PC-9 (cell line): ENCODE measurements at regions not wholly inside any gene's neighbourhood (a gene's known extent, or its start where the extent isn't known, plus 50 kb on each side); places are given as distances from the start of the nearest gene placed in this dataset.

Experiments used
- BruUV-seq: library from RNA; stranded (reverse); fragments of 400-500 nt; replicated peaks from 2 replicates; lab custom pipeline; 2021; lab: Mats Ljungman, UMichigan
- CTCF ChIA-PET: fragments of 300-600 bp; sonication (Branson Sonifier 250); formaldehyde crosslinking; loops from one replicate; lab custom pipeline; 2022; ENCODE audit warnings: antibody characterized with exemption; lab: Charles Lee
- POLR2A ChIA-PET: fragments of 300-600 bp; sonication (Branson Sonifier 250); formaldehyde crosslinking; loops from one replicate; lab custom pipeline; 2022; ENCODE audit warnings: antibody characterized with exemption; ENCODE audit not compliant: unreplicated experiment; lab: Charles Lee
- DNase-seq, 2 experiments: peaks; one replicate each; pipeline versions ENCODE4 v3.0.0 to v3.0.0-alpha.2; 2015 to 2022; ENCODE audit warnings: mixed read lengths in 1 of 2
- H2AFZ ChIP-seq: fragments of 200-600 bp; sonication (generic); 2 replicates; pipeline ENCODE4 v1.8.1; 2017; ENCODE audit warnings: antibody characterized with exemption
- H3F3A ChIP-seq: fragments of 200-600 bp; sonication (generic); 2 replicates; pipeline ENCODE4 v1.8.1; 2017; ENCODE audit warnings: antibody characterized with exemption, mild to moderate bottlenecking, low read depth; ENCODE audit not compliant: insufficient read depth
- H3K27ac ChIP-seq: fragments of 200-600 bp; sonication (generic); 2 replicates; pipeline ENCODE4 v1.6.1; 2016; ENCODE audit warnings: mixed run types
- H3K27me3 ChIP-seq: fragments of 200-600 bp; sonication (generic); 2 replicates; pipeline ENCODE4 v1.6.1; 2016; ENCODE audit warnings: low read depth, mixed run types; ENCODE audit not compliant: insufficient read depth
- H3K36me3 ChIP-seq: fragments of 200-600 bp; sonication (generic); 2 replicates; pipeline ENCODE4 v1.6.1; 2016; ENCODE audit warnings: low read depth, mixed run types
- H3K4me1 ChIP-seq: fragments of 200-600 bp; sonication (generic); replicated peaks from 2 replicates; pipeline ENCODE4 v1.6.1; 2016; ENCODE audit warnings: mixed run types; ENCODE audit not compliant: insufficient read depth
- H3K4me2 ChIP-seq: fragments of 200-600 bp; sonication (generic); 2 replicates; pipeline ENCODE4 v1.6.1; 2017; ENCODE audit warnings: mixed run types
- H3K4me3 ChIP-seq: fragments of 200-600 bp; sonication (generic); 2 replicates; pipeline ENCODE4 v1.6.1; 2016; ENCODE audit warnings: mixed run types
- H3K79me2 ChIP-seq: fragments of 200-600 bp; sonication (generic); 2 replicates; pipeline ENCODE4 v1.6.1; 2017; ENCODE audit warnings: low read depth, mixed run types
- H3K9me2 ChIP-seq: fragments of 200-600 bp; sonication (generic); 2 replicates; pipeline ENCODE4 v1.8.1; 2017; ENCODE audit warnings: mild to moderate bottlenecking; ENCODE audit not compliant: insufficient read depth
- H3K9me3 ChIP-seq: fragments of 200-600 bp; sonication (generic); 2 replicates; pipeline ENCODE4 v1.8.1; 2016; ENCODE audit warnings: low read depth; ENCODE audit not compliant: insufficient read depth
- H4K20me1 ChIP-seq: fragments of 200-600 bp; sonication (generic); 2 replicates; pipeline ENCODE4 v1.8.1; 2017; ENCODE audit not compliant: insufficient read depth
- EZH2 ChIP-seq: fragments of 200-600 bp; sonication (generic); IDR thresholded peaks from 2 replicates; pipeline ENCODE4 v1.8.0; 2017; ENCODE audit warnings: antibody characterized with exemption, low read depth
- intact Hi-C: fragments of 100-400 bp; cut with micrococcal nuclease; formaldehyde crosslinking; loops from one replicate; pipeline ENCODE4 v1.10.0; 2022; ENCODE audit not compliant: unreplicated experiment
- TF ChIP-seq, protein P1 (sequence below): fragments of 200-600 bp; sonication (generic); conservative IDR thresholded peaks from 2 replicates; pipeline ENCODE4 v1.6.1; 2017; ENCODE audit warnings: mixed run types, antibody characterized with exemption, mild to moderate bottlenecking, moderate library complexity

DNA sequence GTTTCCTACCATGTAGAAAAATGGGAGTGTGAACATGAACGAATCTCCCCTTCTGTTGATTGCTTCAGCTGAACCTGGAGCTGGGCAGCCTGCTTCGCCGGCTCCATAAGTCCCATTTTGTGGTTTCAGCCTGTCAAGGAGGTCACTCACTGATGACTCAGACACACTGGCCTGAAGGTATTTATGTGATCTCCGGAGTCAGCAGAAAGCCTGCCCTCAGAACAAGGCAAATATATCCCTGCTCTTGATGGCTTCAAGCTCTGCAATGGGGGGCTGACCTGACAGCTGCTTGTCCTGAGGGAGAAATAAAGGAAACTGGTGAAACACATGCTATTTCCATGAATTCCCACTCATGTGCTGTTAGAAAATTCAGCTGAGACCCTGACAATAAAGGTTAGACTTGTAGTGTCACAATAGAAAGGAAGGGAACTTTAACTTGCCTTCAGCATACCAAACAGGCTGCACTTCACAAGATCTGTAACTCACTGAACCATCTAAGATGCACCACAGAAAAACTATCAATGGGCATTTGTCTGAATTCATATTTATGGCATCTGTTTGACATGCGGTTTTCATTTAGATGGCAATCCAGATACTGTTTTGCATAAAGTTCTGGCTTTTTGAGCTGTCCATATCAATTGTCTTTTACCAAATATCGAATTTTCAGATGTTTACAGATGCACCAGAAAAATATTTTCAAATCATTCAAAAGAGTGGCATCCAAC is 282.0 kb upstream of the VEPH1 start:
- no peaks in the 10 kb centered on the region for H3K9me2 ChIP-seq
- H3K4me1 ChIP-seq, result peaks cover 49% of the 10 kb centered on the region
- DNase-seq, result peak; percentile 73 to 92
- no peaks in the 10 kb centered on the region for H4K20me1 ChIP-seq
- H3K27me3 ChIP-seq, result no peaks in the 10 kb centered on the region
- H3K79me2 ChIP-seq, result no peaks in the 10 kb centered on the region
- no peaks in the 10 kb centered on the region for H3K36me3 ChIP-seq
- peak overlapping the region; percentile 58 for H3K4me2 ChIP-seq
- CTCF ChIA-PET, result no interaction called here
- H2AFZ ChIP-seq, result no peak overlapping the region
- intact Hi-C loops, result loop anchor here (2.0 to 10.0 kb wide), 4 partner anchors 166 to 610 kb away; partner anchors contain the start of gene RSRC1
- TF ChIP-seq, protein P1, sequence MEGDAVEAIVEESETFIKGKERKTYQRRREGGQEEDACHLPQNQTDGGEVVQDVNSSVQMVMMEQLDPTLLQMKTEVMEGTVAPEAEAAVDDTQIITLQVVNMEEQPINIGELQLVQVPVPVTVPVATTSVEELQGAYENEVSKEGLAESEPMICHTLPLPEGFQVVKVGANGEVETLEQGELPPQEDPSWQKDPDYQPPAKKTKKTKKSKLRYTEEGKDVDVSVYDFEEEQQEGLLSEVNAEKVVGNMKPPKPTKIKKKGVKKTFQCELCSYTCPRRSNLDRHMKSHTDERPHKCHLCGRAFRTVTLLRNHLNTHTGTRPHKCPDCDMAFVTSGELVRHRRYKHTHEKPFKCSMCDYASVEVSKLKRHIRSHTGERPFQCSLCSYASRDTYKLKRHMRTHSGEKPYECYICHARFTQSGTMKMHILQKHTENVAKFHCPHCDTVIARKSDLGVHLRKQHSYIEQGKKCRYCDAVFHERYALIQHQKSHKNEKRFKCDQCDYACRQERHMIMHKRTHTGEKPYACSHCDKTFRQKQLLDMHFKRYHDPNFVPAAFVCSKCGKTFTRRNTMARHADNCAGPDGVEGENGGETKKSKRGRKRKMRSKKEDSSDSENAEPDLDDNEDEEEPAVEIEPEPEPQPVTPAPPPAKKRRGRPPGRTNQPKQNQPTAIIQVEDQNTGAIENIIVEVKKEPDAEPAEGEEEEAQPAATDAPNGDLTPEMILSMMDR, result no peak
- TF ChIP-seq EZH2, result no peak
- H3F3A ChIP-seq, result peaks cover 41% of the 10 kb centered on the region
- peak overlapping the region; percentile 22 for H3K27ac ChIP-seq
- peak overlapping the region; percentile 7; the same call in 1 of the 2 replicates for H3K4me3 ChIP-seq
- H3K9me3 ChIP-seq, result peaks cover 8% of the 10 kb centered on the region; the same call in 1 of the 2 replicates
- POLR2A ChIA-PET, result no interaction called here
- BruUV-seq, result no TSS peak

DNA sequence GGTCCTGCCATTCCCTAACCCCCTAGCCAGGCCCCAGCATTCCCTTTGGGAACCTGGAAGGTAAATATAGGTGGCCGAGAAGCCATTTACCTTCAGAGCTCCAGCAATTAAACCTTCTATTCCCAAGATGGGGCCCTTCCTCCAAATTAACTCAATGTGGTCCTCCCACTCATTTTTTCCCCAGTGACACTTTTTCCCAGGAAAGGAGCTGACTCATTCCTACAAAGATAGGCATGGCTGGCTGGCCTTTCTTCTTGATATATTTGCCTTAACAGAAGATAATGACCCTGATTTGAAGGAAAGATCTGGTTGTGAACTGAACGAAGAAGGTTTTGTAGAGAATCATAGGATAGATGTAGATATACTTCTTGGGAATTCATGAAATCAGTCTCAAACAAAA is 279.0 kb upstream of the VEPH1 start:
- no peaks in the 10 kb centered on the region for H3K79me2 ChIP-seq
- no peak for DNase-seq
- TF ChIP-seq, protein P1, result no peak
- no peak for TF ChIP-seq EZH2
- CTCF ChIA-PET, result no interaction called here
- no peaks in the 10 kb centered on the region for H4K20me1 ChIP-seq
- H2AFZ ChIP-seq, result no peak overlapping the region
- intact Hi-C loops, result loop anchor here (10.0 kb wide), 1 partner anchor 607 kb away; no protein-coding TSS in a partner anchor
- H3K36me3 ChIP-seq, result no peaks in the 10 kb centered on the region
- no peak overlapping the region for H3K27ac ChIP-seq
- H3F3A ChIP-seq, result peaks cover 33% of the 10 kb centered on the region
- H3K27me3 ChIP-seq, result no peaks in the 10 kb centered on the region
- H3K4me3 ChIP-seq, result no peak overlapping the region
- no peaks in the 10 kb centered on the region; the same call in 1 of the 2 replicates for H3K9me2 ChIP-seq
- H3K9me3 ChIP-seq, result no peaks in the 10 kb centered on the region
- peaks cover 32% of the 10 kb centered on the region for H3K4me1 ChIP-seq
- POLR2A ChIA-PET, result interaction anchor here (0.6 kb wide), 2 partner anchors 150 to 485 kb away, joined by 3 to 5 read pairs; no protein-coding TSS in a partner anchor
- no peak overlapping the region for H3K4me2 ChIP-seq
- no TSS peak for BruUV-seq

DNA sequence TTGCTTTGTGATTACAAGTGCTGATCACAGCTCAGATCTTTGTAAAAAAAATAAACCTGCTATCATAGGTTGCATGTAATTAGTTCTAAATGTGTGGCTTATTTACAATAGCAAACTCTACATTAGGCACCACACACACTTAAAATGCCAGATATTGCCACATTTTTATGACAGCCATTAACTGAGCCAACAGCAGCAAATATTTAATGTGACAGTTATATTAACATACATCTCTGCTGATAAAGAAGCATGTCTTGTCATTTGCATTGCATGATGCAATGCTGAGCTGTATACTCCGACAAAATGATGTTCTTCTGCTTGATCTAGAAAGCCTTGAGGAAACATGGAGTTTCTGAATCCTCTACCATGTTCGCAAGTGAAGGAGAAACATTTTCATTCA is 273.6 kb upstream of the VEPH1 start:
- H4K20me1 ChIP-seq, result no peaks in the 10 kb centered on the region
- H3K9me3 ChIP-seq, result no peaks in the 10 kb centered on the region
- no peaks in the 10 kb centered on the region for H3K79me2 ChIP-seq
- no peaks in the 10 kb centered on the region for H3F3A ChIP-seq
- H3K4me2 ChIP-seq, result no peak overlapping the region
- BruUV-seq, result no TSS peak
- no peaks in the 10 kb centered on the region for H3K4me1 ChIP-seq
- ChIA-PET POLR2A (no interaction called here), CTCF (no interaction called here)
- no peaks in the 10 kb centered on the region for H3K36me3 ChIP-seq
- no peak overlapping the region for H3K27ac ChIP-seq
- no peak overlapping the region for H3K4me3 ChIP-seq
- H3K27me3 ChIP-seq, result no peaks in the 10 kb centered on the region
- no peak overlapping the region for H2AFZ ChIP-seq
- intact Hi-C loops, result no loop called here
- no peaks in the 10 kb centered on the region; the same call in 1 of the 2 replicates for H3K9me2 ChIP-seq
- TF ChIP-seq, protein P1, result no peak
- TF ChIP-seq EZH2, result no peak
- no peak for DNase-seq
